ENCODE measurements at regions not wholly inside any gene's neighbourhood (a gene's known extent, or its start where the extent isn't known, plus 50 kb on each side); places are given as distances from the start of the nearest gene placed in this dataset.

GRCh38 chr13:29713839-29714238, 118.4 kb upstream of the SLC7A1 start:
- Histone ChIP-seq H3K27ac (no peak overlapping the region), H3K4me3 (ENCODE audit: low read depth, low read length) (no peak overlapping the region), H3K9me3 (ENCODE audit: severe bottlenecking) (no peaks in the 10 kb centered on the region), H3K36me3 (no peaks in the 10 kb centered on the region), H3K27me3 (ENCODE audit: insufficient read depth, low read depth, severe bottlenecking) (no peaks in the 10 kb centered on the region)
- no peak for DNase-seq
- 0 out of 2 replicates have a peak, but pooled peaks have one; percentile 29 for TF ChIP-seq CTCF (IDR thresholded peaks at IDR 0.05; ENCODE audit: low read depth, low read length)

- TF ChIP-seq CTCF (IDR thresholded peaks at IDR 0.05; ENCODE audit: low read depth, low read length) = no peak
- Histone ChIP-seq H3K36me3 (no peaks in the 10 kb centered on the region), H3K27me3 (ENCODE audit: insufficient read depth, low read depth, severe bottlenecking) (no peaks in the 10 kb centered on the region), H3K9me3 (ENCODE audit: severe bottlenecking) (no peaks in the 10 kb centered on the region), H3K27ac (no peak overlapping the region), H3K4me3 (ENCODE audit: low read depth, low read length) (no peak overlapping the region)
- DNase-seq = no peak
Observed at GRCh38 chr13:29711776-29712175, 116.3 kb upstream of the SLC7A1 start.

GRCh38 chr13:29710511-29710910, 115.0 kb upstream of the SLC7A1 start:
- no peak overlapping the region for H3K4me3 ChIP-seq (ENCODE audit: low read depth, low read length)
- no peak for TF ChIP-seq CTCF (IDR thresholded peaks at IDR 0.05; ENCODE audit: low read depth, low read length)
- no peaks in the 10 kb centered on the region for H3K36me3 ChIP-seq
- DNase-seq = no peak
- H3K27me3 ChIP-seq (ENCODE audit: insufficient read depth, low read depth, severe bottlenecking) = no peaks in the 10 kb centered on the region
- H3K27ac ChIP-seq = no peak overlapping the region
- no peaks in the 10 kb centered on the region for H3K9me3 ChIP-seq (ENCODE audit: severe bottlenecking)

- no peak for TF ChIP-seq CTCF (IDR thresholded peaks at IDR 0.05; ENCODE audit: low read depth, low read length)
- H3K27me3 ChIP-seq (ENCODE audit: insufficient read depth, low read depth, severe bottlenecking) = no peaks in the 10 kb centered on the region
- H3K27ac ChIP-seq = no peak overlapping the region
- DNase-seq = no peak
- no peaks in the 10 kb centered on the region for H3K36me3 ChIP-seq
- H3K4me3 ChIP-seq (ENCODE audit: low read depth, low read length) = no peak overlapping the region
- no peaks in the 10 kb centered on the region for H3K9me3 ChIP-seq (ENCODE audit: severe bottlenecking)
Observed at GRCh38 chr13:29709407-29710069, 114.0 kb upstream of the SLC7A1 start.

GRCh38 chr13:29707876-29708543, 112.5 kb upstream of the SLC7A1 start:
- Histone ChIP-seq H3K36me3 (no peaks in the 10 kb centered on the region), H3K27me3 (ENCODE audit: insufficient read depth, low read depth, severe bottlenecking) (no peaks in the 10 kb centered on the region), H3K27ac (no peak overlapping the region), H3K9me3 (ENCODE audit: severe bottlenecking) (no peaks in the 10 kb centered on the region), H3K4me3 (ENCODE audit: low read depth, low read length) (no peak overlapping the region)
- DNase-seq = peak; percentile 41
- TF ChIP-seq CTCF (IDR thresholded peaks at IDR 0.05; ENCODE audit: low read depth, low read length) = peak; percentile 67

Measured in WERI-Rb-1 (cell line).